ENCODE measurements at regions not wholly inside any gene's neighbourhood (a gene's known extent, or its start where the extent isn't known, plus 50 kb on each side); places are given as distances from the start of the nearest gene placed in this dataset.

DNA sequence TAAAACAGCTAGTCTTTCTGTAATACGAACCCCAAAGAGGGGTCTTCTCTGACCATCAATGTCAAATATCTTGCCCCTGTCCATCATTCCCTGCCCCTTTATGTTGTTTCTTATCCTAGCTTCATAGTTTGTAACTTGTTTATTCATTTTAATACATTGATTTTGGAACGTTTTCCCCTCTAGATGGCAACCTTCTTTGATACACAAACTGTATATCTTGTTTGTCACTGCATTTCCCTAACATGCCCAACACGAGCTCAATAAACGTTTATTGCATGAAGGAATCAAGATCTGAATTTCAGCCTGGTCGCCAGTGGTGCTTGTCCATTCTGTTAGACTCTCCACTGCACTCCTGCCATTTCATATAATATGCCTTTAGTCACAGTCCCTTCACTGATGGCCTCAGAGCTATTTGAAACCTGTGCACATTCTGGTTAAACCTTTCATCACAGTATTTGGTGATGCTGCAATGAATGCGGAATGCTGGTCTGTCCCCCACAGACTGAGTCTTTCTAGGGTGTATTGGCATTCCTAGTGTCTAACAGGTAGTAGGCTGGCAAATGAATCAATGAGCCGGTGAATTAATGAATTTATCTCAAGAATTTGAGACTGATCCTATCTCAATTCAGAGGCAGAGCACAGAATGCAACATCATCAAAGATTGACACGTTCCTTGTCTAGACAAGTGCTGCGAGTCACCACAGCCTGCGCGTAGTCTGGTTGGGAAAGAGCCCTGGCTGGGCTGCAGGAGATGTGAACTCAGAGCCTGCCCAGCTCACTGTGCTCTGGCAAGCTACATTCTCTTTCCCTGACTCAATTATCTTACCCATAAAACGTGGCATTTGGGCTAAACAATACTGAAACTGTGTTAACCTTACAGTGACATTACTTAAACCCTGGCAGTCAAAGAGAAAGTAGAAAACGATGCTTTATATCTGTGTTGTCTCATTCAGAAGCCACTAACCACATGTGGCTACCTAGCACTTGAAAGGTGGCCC is 55.2 kb upstream of the FRMD4A start:
- DNase-seq, result peak; percentile 8

DNA sequence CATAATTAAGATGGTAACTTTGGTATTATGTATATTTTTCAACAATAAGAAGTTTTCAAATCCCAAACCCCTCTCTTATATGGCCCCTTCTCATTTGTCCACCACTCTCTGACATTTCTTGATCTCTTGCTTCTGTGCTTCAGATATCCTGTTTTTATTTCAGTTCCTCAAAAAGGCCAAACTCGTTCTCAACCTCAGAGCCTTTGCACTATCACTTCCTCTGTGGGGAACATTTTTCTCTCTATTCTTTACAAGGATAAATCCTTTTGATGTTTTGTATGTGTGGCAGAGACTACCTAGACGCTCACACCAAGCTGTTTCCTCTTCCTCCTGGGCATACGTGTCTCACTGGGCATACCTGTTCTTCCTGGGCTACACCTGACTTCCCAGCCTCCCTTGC is 54.2 kb upstream of the FRMD4A start:
- DNase-seq, result no peak

GRCh38 chr10:14384116-14384730 is 53.5 kb upstream of the FRMD4A start:
- no peak for DNase-seq

GRCh38 chr10:14383266-14383665 is 52.5 kb upstream of the FRMD4A start:
- DNase-seq, result no peak

GRCh38 chr10:14382531-14382930 is 51.8 kb upstream of the FRMD4A start:
- no peak for DNase-seq

GRCh38 chr10:14382022-14382421 is 51.3 kb upstream of the FRMD4A start:
- DNase-seq, result peak; percentile 50

- DNase-seq, result no peak
These were observed 50.8 kb upstream of the FRMD4A start for GRCh38 chr10:14381475-14381874.

DNA sequence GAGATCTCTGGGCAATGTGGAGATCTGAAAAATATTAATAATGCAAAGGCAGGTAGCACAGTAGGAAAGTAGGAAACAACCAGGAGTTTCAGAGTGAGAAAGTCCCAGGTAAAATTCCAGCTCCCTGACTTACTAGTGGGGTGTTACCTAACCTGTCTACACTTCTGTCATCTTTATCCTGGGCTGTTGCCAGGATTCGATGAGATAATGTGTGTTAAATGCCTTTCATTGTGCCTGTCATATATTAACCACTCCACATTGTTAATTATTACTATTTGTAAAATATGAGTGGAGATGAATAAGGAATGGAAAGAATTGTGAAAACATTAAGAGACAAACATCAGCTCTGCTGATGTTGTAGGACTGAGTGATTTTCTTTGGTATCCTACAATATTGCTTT is 50.0 kb upstream of the FRMD4A start:
- DNase-seq, result no peak
